GM19395 (cell line): ENCODE measurements at regions not wholly inside any gene's neighbourhood (a gene's known extent, or its start where the extent isn't known, plus 50 kb on each side); places are given as distances from the start of the nearest gene placed in this dataset.

ENCODE experiments used
- ATAC-seq: cut with Tn5 transposase; IDR thresholded peaks from one replicate; pipeline ENCODE4 v1.9.1; 2021; ENCODE audit warnings: mild to moderate bottlenecking, moderate library complexity; ENCODE audit not compliant: unreplicated experiment

DNA sequence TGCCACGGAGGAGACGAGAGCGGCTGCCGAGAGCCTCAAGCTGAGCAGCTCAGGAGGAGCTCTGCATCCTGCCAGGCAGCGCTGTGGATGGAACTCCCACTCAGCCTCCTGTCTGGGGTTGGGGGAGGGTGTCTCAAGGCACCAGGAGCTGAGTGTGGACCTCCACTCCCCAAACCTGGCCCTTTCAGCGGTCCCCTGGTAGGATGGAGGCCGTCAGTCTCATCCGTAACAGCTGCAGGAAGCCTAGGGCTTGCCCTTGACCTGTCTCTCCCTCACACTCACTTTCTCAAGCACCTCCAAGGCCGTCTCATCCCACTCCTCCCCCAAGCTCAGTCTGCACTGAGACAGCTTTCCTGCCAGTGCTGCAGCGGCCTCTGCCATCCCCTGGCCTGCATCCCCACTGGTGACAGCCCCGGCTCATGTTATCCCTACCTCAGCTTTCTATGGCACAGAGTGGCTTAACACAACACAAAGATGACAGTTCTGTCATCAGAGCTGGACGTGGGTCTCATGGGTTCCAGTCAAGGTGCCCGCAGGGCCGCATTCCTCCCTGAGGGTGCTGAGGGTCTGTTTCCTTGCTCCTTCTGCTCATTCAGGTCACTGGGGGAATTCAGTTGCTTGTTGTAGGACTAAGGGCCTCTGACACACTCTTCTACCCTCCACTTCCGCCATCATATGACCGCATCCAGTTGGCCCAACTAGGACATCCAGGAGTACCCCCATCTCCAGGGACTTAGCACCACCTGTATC lies 341.9 kb upstream of the B3GAT1 start:
- no peak for ATAC-seq

DNA sequence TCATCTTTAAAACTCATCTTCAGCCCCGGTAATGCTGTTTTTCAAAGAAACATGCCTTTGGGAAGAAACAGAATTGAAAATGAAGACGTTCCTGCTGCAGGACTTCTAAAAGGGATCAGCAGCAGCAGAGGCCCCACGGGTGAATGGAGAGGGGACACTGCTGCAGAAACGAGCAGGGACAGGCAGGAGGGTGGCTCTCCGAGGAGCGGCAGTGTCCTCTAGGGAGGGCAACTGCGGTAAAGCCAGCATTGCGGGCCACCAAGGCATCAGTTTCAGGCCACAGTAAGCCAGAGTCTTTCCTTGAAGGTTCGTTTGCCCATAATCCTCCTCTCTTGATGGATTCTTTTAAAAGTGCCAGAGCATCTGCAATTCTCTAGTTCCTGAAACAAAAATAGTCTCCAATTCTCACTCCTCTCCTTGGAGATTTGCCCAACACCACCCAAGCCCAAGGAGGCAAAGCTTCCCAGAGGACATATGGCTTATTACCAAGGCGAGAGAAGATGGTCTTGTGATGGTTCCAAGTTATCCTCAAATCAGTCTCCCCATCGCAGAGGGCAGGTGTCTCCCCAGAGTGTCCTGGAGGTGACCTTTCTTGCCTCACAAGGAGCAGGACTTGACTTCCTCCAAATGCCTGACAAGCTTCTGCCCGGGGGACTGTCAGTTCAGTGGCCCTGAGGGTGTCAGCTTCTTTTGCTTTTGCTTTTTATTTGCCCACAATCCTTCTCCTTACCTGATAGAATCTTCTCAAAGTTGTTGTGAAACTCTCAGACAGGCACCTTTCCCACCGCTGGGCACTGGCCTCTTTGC lies 341.1 kb upstream of the B3GAT1 start:
- ATAC-seq = no peak

DNA sequence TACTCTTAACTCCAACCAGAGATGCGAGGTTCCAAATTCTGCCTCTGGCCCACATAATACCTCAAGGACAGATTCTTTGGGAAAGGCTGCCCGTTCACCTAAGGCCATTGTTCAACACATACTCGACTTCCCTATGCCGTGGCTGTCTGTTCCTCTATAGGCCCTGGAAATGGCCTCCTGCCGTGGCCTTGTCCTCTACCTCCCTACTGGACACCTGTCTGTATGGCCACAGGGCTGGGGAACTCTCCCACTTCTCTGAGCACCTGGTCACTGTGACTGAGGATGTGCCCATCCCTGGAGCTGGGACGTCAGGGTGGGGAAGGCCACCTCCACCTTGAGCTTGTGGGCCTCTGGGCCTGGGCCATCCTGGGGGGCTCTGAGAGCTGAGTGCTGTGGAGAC lies 340.5 kb upstream of the B3GAT1 start:
- no peak for ATAC-seq

DNA sequence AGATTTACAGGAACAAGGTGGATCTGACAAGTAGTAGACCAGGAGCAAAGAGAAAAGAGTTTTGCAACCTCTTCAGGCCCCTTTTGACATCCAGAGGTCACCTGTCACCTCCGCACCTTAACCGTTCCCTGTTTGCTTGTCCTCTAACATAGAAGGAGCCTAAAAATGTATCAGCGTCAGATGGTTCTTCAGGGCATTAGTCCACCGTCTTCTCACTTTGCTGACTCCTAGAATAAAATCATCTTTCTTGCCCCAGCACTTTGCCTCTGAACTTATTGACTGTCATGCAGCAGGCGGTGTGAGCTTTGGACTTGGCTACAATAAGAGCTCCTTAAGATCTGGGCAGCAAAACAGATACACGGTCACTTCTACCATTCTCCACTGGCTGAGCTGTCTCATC lies 339.7 kb upstream of the B3GAT1 start:
- no peak for ATAC-seq

DNA sequence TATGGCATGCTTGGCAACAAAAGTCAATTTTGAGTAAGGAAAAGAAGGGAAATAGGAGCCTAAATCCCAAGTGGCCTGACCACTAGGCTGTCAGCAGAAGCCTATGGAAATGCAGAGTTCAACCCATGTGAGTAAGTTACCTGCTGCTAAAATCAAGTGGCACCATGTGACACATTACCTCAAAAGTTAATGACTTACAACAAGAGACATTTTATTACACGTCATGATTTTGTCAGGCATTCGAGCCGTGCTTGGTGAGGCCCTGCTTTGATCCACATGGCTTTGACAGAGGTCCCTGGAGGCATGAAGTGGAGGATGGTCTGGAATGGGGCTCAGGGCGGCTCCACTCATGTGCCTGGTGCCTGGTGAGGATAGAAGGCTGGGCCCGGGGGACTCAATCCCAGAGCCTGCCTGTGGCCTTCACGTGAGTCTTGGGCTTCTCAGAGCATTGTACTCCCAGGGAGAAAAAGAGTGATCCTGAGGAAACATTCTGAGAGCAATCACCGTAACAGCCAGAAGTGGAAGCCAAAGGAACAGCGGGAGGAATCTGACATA lies 339.1 kb upstream of the B3GAT1 start:
- no peak for ATAC-seq

DNA sequence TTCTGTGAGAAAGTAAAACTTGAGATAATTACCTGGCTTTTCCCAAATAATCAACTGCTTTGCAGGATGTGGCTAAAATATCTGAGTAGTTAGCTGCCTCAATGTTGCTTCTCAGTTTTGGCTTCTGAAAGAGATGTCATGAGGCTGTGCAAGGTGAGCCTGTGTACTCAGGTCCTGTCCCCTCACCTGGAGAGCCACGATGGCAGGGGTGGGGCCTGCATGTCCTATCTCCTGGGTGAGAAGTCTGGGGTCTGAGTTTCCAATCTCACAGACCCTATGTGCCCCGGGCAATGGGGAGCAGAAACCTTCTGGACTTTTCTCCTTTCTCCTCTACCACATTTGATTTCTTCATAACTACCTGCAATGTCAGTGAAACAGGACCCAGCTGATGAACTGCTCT lies 338.6 kb upstream of the B3GAT1 start:
- no peak for ATAC-seq

DNA sequence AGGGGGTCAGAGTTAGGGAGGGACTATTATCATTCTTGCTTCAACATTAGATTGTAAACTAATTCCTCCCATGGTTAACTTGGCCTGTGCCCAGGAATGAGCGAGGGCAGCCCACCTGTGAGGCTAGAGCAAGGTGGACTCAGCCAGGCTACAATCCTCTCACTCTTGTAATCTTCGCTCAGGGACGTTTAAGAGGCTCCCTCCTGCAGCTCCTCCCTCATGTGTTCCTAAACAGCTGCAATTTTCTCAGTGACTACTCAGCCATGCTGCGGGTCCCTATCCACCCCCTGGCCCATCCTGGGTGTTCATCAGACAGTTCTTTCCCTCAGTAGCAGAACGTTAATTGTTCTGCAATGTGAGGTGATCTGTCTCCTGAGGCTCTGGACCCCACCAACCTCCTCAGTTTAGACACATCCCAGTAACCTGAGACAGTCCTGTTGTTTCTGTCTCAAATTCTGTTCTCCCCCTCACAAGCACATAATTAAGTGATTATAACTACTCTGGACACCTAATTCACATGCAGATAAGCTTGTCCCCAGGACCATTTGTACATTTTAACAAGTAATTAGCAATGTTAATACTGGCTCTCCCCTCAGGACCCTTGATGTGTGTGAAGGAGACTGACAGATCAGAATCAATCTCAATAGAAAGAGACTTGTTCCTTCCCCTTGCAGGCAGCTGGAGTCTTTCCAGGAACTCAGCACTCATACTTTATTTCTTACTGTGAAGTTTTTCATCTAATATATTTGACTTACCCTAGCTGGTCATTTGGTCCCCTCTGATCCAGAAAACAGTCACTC lies 337.2 kb upstream of the B3GAT1 start:
- ATAC-seq = no peak

DNA sequence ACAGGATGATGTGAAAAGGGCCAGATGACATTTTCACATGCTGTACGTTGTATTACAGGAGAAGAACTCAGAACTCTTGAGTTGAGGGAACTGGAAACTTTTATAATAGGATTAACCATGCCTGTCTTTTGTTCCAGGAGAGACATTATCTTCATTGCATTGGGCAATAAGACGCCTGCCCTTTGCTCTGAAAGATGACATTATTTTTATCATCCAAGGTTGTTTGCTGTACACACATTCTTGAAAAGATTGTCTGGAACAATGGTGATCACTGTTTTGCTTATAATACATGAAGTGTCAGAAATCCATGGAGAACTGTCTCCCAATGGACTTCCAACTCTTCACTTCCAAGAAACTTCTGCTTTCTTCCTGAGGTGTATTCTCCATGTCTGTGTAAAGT lies 334.6 kb upstream of the B3GAT1 start:
- no peak for ATAC-seq

DNA sequence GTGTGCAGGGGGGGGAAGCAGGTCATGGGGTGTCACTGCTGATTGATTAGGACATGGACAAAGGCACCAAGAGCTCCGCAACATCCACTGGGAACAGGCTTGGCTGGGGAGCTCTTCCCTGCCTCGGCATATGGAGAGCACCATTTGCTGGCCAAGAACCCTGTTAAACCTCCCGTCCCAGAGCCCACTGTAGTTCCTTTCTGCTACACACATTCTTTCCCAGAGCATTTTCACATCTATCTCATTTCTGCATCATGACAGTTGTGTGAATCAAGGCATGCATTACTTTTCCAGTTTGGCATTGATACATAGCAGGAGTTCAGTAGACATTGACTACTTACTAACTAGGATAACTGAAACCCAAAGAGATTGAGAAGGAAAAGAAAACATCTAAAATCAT lies 333.4 kb upstream of the B3GAT1 start:
- ATAC-seq = no peak

DNA sequence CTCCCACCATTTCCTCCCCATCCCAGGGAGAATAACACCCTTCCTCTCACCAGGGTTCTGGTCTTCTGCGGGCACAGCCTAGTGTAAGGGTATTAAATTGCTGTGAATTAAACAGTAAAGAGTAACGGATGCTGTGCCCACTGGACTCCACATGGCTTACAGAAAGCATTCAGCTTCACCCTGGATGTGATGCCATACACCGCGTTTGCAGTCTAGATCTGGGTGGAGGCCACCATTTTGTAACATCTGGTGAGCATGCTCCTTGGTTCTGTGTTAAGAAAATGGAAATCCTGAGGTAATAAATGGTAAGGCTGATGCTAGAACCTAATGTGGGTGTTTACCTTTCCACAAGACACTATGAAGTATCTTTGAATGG lies 331.8 kb upstream of the B3GAT1 start:
- no peak for ATAC-seq

DNA sequence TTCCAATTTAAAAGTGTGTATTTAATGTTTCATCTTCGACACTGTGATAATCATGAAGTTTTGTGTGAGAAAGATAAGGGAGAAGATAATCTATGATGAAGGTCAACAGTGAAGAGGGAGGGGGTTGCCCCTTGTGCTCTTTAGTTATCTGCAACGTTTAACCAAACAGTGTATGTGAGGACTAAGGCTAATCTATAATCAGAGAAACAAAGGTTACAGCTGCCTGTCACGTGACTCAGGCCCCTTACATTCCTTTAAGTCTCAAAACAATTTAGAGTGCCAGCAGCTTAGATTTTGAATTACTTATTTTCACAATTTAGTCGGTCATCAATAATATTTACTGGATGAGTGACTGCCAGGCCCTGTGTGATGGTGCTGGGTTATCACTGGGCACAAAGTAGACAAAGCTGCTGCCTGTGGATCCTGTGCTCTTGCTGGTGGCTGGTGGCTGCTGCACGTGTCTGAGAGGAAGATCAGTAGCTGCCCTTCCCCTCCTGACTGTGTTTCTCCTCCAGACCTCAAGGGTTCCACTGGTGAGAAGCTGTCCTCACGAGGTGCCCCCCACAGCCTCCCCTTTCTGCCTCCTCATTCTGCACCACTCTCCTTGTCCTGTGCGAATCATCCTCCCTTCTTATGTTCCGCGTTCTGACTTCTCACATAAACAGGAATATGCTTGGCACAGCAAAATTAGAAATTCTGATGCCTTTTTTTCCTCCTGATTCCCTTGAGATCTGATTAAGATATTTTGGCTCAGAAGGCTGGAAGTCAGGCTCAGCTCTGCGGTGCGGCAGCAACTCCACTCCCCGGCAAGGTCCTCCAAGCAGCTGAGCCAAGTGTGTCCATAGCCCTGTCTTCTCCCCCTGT lies 331.1 kb upstream of the B3GAT1 start:
- no peak for ATAC-seq

DNA sequence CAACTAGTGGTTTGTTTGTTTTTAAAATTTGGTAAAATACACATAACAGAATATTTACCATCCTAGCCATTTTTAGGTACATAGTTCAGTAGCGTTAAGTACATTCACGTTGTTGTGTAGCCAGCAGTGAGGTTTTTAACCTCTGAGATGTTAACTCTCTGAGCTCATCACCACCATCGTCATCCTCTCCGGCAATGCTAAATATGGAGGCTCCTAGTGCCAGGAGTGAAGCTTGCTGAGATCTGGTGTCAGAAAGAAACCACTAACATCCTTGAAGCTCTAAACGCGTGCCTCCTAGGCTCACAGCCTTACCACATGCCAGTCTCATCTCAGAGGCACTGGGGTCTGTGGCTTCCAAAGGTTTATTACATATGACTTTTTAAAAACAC lies 330.2 kb upstream of the B3GAT1 start:
- no peak for ATAC-seq

DNA sequence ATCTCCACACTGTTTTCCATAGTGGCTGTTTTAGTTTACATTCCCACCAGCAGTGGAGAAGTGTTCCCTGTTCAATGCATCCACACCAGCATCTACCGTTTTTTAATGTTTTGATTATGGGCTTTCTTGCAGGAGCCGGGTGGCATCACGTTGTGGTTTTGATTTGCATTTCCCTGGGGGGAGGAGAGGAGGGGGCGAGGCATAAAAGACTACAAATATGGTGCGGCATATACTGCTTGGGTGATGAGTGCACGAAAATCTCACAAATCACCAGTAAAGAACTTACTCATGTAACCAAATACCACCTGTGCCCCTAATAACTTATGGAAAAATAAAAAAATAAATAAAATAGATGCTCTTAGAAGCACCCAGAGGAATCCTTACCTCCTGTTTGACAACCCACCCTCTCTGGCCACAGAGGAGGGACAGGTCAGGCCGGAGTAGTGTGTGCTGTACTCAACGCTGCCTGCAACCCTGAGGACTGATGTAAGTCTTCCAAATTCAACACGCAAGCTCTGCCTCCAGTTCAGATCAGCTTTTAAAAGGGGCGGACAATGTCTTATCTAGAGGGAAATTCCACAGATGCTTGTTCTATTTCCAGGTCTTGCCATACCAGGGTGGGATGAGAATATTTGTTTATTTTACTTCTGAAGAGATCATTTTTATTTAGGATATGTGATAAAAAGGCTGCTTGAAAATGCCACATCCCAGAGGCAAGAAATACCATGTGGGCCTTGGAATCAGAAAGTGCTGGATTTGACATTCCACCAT lies 329.6 kb upstream of the B3GAT1 start:
- no peak for ATAC-seq

DNA sequence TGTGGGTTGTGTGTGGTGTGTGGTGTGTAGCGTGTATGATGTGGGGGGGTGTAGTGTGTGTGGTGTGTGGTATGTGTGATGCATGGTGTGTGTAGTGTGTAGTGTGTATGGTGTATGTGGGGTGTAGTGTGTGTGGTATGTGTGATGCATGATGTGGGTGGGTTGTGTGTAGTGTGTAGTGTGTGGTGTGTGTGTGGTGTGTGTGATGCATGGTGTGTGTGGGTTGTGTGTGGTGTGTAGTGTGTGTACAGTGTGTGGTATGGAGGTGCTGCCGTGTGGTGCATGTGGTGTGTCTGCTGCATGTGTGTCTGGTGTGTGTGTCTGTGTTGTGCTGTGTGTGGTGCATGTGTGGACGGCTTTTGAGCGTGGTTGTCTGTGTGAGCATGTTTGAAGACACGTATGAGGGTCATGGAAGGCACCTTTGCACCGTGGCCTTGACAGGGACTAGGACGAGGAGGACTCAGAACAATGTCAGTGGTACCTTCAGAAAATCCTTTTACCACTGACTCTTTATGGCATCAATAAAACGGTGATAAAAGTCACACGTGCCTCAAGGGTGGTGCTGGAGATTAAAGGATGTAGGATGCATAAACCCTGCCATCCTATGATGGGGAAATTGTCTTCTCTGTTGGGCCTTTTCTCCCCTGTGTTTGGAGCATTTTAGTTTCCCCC lies 328.7 kb upstream of the B3GAT1 start:
- no peak for ATAC-seq

DNA sequence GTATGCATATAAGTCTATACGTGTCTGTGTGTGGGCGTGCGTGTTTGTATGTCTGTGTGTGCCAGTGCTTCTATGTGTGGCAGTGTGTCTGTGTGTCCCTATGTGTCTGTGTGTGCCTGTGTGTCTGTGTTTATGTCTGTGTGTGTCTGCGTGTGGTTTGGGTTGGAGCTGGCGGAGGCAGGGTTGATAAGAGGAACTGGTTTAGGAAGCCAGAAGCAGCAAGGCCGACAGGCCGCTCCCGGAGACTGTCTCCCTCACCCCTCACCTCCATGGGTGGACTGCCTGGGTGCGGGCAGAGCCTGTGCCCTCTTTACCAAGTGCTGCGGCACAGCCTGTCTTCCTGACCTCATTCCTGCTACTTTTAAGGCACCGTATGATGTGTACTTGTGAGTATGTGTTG lies 327.1 kb upstream of the B3GAT1 start:
- no peak for ATAC-seq

DNA sequence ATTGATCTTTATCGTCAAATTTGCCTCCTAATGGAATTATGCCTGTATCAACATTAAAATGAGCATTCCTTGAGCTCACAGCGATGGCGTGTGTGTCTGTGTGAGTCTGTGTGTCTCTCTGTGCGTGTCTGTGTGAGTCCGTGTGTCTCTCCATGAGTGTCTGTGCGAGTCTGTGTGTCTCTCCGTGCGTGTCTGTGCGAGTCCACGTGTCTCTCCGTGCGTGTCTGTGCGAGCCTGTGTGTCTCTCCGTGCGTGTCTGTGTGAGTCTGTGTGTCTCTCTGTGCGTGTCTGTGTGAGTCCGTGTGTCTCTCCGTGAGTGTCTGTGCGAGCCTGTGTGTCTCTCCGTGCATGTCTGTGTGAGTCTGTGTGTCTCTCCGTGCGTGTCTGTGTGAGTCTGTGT lies 326.5 kb upstream of the B3GAT1 start:
- no peak for ATAC-seq

DNA sequence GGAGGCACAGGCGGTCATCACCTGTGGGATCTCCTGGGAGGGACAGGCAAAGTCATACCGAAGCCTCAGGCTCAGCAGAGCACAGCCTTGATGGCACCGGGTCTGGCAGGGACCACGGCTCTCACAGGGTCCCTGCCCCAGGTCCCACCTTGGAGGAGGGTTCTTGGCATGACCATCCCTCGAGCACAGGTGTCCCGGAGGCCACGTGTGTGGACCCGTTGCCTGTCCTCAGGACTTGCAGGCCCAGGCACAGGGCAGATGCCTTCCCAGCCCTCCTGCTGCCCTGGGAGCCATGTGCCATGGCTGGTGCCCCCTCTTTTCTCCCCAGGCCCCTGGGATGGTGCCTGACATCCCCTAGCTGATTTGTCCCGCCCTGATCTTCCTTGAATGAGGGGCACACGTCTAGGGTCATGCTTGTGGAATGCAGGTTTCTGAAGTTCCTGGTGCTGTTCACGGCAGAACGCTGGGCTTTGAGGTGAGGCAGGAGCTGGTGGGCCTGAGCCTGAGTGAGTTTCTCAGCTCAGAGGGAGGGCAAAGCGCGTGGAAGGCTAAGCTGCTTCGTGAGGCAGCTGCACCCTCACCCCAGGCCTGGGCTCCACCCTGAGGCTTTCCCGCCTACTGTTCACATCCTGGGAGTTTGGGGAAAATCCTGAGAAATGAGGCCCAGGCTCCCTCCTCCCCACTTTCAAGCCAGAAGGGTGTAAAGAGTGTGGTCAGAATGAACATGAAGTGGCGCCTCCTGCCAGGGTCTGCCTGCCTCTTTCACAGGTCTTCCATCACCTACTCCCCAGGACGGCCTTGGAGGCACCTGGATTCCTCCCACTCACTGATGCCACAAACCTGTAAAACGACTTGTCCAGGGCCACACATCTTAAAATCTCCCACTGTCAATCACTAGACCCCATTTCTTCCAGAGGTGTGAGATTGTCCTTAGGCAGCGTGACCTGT lies 325.8 kb upstream of the B3GAT1 start:
- ATAC-seq = no peak
